ENCODE measurements at regions not wholly inside any gene's neighbourhood (a gene's known extent, or its start where the extent isn't known, plus 50 kb on each side); places are given as distances from the start of the nearest gene placed in this dataset.

- no peak overlapping the region for H3K18ac ChIP-seq (ENCODE audit: low read length)
- no CpG with 5 or more reads among the region's 5 CpGs for WGBS, 2 donors (ENCODE audit: extremely low coverage in 2 of 2, insufficient read length in 2 of 2, insufficient replicate concordance in 1 of 2)
These were observed 292.4 kb downstream of the TRIB2 start for GRCh38 chr2:13009027-13009642.

DNA sequence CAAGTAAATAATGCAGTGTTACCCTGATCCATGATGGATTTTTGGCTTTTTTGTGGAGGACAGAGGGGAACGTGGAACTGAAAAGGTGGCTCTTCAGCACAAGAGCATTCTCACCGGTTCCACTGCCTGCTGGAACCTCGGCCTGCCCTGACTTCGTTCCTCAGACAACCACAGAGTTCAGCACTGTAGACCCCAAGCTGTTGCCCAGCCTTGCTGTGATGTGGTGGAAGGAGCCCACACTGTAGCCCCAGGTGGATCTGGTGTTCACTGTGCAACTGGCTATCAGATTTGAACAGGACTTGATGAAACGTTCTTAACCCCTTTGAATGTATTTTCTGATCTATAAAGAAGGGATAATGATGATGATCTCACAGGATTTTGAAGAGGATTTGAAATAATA is 293.5 kb downstream of the TRIB2 start:
- no peaks in the 10 kb centered on the region for H3K79me1 ChIP-seq (ENCODE audit: low read depth, low read length)
- no peak overlapping the region for H3K23ac ChIP-seq (ENCODE audit: low read depth, low read length, poor library complexity)
- no peaks in the 10 kb centered on the region for H3K36me3 ChIP-seq (replicated peaks in 1 of 2; ENCODE audit: control insufficient read depth in 2 of 2, insufficient read depth in 2 of 2, low read length in 2 of 2)
- no peak for DNase-seq (ENCODE audit: low spot score)
- H4K8ac ChIP-seq (ENCODE audit: low read depth, low read length), result no peak overlapping the region
- H3K4ac ChIP-seq (ENCODE audit: low read length), result no peak overlapping the region
- H2AK5ac ChIP-seq (ENCODE audit: low read depth, low read length), result no peak overlapping the region
- no peaks in the 10 kb centered on the region for H3K27me3 ChIP-seq (ENCODE audit: control insufficient read depth in 3 of 3, insufficient read depth in 3 of 3, low read depth in 1 of 3, low read length in 3 of 3)
- H3K9ac ChIP-seq (ENCODE audit: low read depth, low read length, poor library complexity), result no peak overlapping the region
- no peak overlapping the region for H2BK12ac ChIP-seq (ENCODE audit: low read length)
- peak overlapping the region in 1 of 2 donors; percentile 6 for H3K4me3 ChIP-seq (ENCODE audit: low read length in 2 of 2)
- H3K14ac ChIP-seq (ENCODE audit: low read length), result no peak overlapping the region
- H3K4me1 ChIP-seq (ENCODE audit: control insufficient read depth in 2 of 2, insufficient read depth in 1 of 2, low read depth in 1 of 2, low read length in 2 of 2), result peaks cover 4 to 20% of the 10 kb centered on the region in 2 donors
- H2BK15ac ChIP-seq (ENCODE audit: low read length), result no peak overlapping the region
- H3K27ac ChIP-seq (replicated peaks; ENCODE audit: low read length), result no peak overlapping the region
- no peak overlapping the region for H3K4me2 ChIP-seq (ENCODE audit: insufficient read depth, low read length, poor library complexity, severe bottlenecking)
- peak overlapping the region; percentile 12 for H3K18ac ChIP-seq (ENCODE audit: low read length)
- no CpG with 5 or more reads among the region's 5 CpGs for WGBS, 2 donors (ENCODE audit: extremely low coverage in 2 of 2, insufficient read length in 2 of 2, insufficient replicate concordance in 1 of 2)
- H4K91ac ChIP-seq (ENCODE audit: low read depth, low read length, poor library complexity), result no peak overlapping the region
- H2AFZ ChIP-seq (ENCODE audit: low read length), result no peak overlapping the region
- no peaks in the 10 kb centered on the region for H3K9me3 ChIP-seq (replicated peaks in 1 of 2; ENCODE audit: control insufficient read depth in 2 of 2, insufficient read depth in 1 of 2, low read depth in 1 of 2, low read length in 2 of 2)
- H2BK120ac ChIP-seq (ENCODE audit: low read depth, low read length), result peak overlapping the region; percentile 35
- no peak overlapping the region for H2BK5ac ChIP-seq (ENCODE audit: low read length)

More at GRCh38 chr2:13009027-13009642, 292.4 kb downstream of the TRIB2 start:
- Histone ChIP-seq H3K14ac (ENCODE audit: low read length) (no peak overlapping the region), H3K4ac (ENCODE audit: low read length) (no peak overlapping the region), H3K23ac (ENCODE audit: low read depth, low read length, poor library complexity) (no peak overlapping the region), H3K4me1 (ENCODE audit: control insufficient read depth in 2 of 2, insufficient read depth in 1 of 2, low read depth in 1 of 2, low read length in 2 of 2) (peaks cover 1 to 20% of the 10 kb centered on the region in 2 donors), H3K4me3 (ENCODE audit: low read length in 2 of 2) (no peak overlapping the region), H3K36me3 (replicated peaks in 1 of 2; ENCODE audit: control insufficient read depth in 2 of 2, insufficient read depth in 2 of 2, low read length in 2 of 2) (no peaks in the 10 kb centered on the region), H3K9me3 (replicated peaks in 1 of 2; ENCODE audit: control insufficient read depth in 2 of 2, insufficient read depth in 1 of 2, low read depth in 1 of 2, low read length in 2 of 2) (no peaks in the 10 kb centered on the region), H2BK120ac (ENCODE audit: low read depth, low read length) (no peak overlapping the region), H3K27me3 (ENCODE audit: control insufficient read depth in 3 of 3, insufficient read depth in 3 of 3, low read depth in 1 of 3, low read length in 3 of 3) (no peaks in the 10 kb centered on the region), H3K27ac (replicated peaks; ENCODE audit: low read length) (no peak overlapping the region), H2BK12ac (ENCODE audit: low read length) (no peak overlapping the region), H2AFZ (ENCODE audit: low read length) (no peak overlapping the region), H4K8ac (ENCODE audit: low read depth, low read length) (no peak overlapping the region), H2BK5ac (ENCODE audit: low read length) (no peak overlapping the region), H2AK5ac (ENCODE audit: low read depth, low read length) (no peak overlapping the region), H3K79me1 (ENCODE audit: low read depth, low read length) (no peaks in the 10 kb centered on the region), H3K4me2 (ENCODE audit: insufficient read depth, low read length, poor library complexity, severe bottlenecking) (no peak overlapping the region), H4K91ac (ENCODE audit: low read depth, low read length, poor library complexity) (no peak overlapping the region), H3K9ac (ENCODE audit: low read depth, low read length, poor library complexity) (no peak overlapping the region), H2BK15ac (ENCODE audit: low read length) (no peak overlapping the region)
- no peak for DNase-seq (ENCODE audit: low spot score)

GRCh38 chr2:13014783-13015182 is 298.0 kb downstream of the TRIB2 start:
- H3K9ac ChIP-seq (ENCODE audit: low read depth, low read length, poor library complexity), result no peak overlapping the region
- no peak for DNase-seq (ENCODE audit: low spot score)
- no peaks in the 10 kb centered on the region for H3K36me3 ChIP-seq (replicated peaks in 1 of 2; ENCODE audit: control insufficient read depth in 2 of 2, insufficient read depth in 2 of 2, low read length in 2 of 2)
- no peak overlapping the region for H2BK5ac ChIP-seq (ENCODE audit: low read length)
- peaks cover 2 to 8% of the 10 kb centered on the region in 2 donors for H3K4me1 ChIP-seq (ENCODE audit: control insufficient read depth in 2 of 2, insufficient read depth in 1 of 2, low read depth in 1 of 2, low read length in 2 of 2)
- no CpG with 5 or more reads among the region's 3 CpGs for WGBS, 2 donors (ENCODE audit: extremely low coverage in 2 of 2, insufficient read length in 2 of 2, insufficient replicate concordance in 1 of 2)
- H4K91ac ChIP-seq (ENCODE audit: low read depth, low read length, poor library complexity), result no peak overlapping the region
- no peaks in the 10 kb centered on the region for H3K9me3 ChIP-seq (replicated peaks in 1 of 2; ENCODE audit: control insufficient read depth in 2 of 2, insufficient read depth in 1 of 2, low read depth in 1 of 2, low read length in 2 of 2)
- H3K27ac ChIP-seq (replicated peaks; ENCODE audit: low read length), result no peak overlapping the region
- no peak overlapping the region for H3K14ac ChIP-seq (ENCODE audit: low read length)
- H3K18ac ChIP-seq (ENCODE audit: low read length), result no peak overlapping the region
- no peak overlapping the region for H2AFZ ChIP-seq (ENCODE audit: low read length)
- no peak overlapping the region for H3K4ac ChIP-seq (ENCODE audit: low read length)
- H3K27me3 ChIP-seq (ENCODE audit: control insufficient read depth in 3 of 3, insufficient read depth in 3 of 3, low read depth in 1 of 3, low read length in 3 of 3), result no peaks in the 10 kb centered on the region
- H3K23ac ChIP-seq (ENCODE audit: low read depth, low read length, poor library complexity), result no peak overlapping the region
- H4K8ac ChIP-seq (ENCODE audit: low read depth, low read length), result no peak overlapping the region
- no peak overlapping the region for H2AK5ac ChIP-seq (ENCODE audit: low read depth, low read length)
- H3K4me2 ChIP-seq (ENCODE audit: insufficient read depth, low read length, poor library complexity, severe bottlenecking), result no peak overlapping the region
- H3K4me3 ChIP-seq (ENCODE audit: low read length in 2 of 2), result no peak overlapping the region
- H2BK120ac ChIP-seq (ENCODE audit: low read depth, low read length), result no peak overlapping the region
- no peaks in the 10 kb centered on the region for H3K79me1 ChIP-seq (ENCODE audit: low read depth, low read length)
- H2BK15ac ChIP-seq (ENCODE audit: low read length), result no peak overlapping the region
- no peak overlapping the region for H2BK12ac ChIP-seq (ENCODE audit: low read length)

DNA sequence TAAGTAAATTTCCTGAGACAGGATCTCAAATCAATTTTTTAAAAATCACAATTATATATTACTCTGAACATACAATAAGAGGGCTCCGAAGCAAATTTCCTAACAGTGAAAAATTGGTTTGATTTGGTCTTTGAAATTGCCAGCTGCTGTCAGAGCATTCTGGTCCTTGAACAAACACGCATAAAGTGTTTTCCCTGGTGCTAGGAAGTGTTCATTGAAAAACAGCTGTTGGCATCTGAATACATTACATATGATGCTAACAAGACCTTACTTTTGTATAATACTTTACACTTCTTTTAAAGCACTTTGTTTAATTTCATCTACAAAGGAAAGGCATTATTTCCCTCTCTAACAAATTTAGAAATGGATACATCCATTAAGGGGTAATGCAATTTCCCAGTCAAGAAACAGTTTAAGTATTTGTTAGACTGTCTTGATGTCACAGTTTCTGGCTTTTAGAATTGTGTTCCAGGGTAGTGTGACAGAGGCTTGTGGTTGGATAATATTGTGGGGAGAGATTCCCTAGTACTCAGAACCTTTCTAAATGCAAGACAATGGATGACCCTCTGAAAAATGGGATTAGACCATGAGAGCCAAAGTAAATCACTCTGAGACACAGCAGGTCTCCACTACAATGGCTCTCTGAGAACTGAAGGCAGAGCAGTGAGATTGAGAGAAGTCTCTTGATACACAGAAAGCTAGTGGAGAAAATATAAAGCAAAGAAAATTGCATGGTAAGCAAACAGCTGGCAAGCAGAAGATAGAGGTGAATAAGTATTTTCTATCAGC is 299.0 kb downstream of the TRIB2 start:
- H3K9ac ChIP-seq (ENCODE audit: low read depth, low read length, poor library complexity), result no peak overlapping the region
- H4K91ac ChIP-seq (ENCODE audit: low read depth, low read length, poor library complexity), result no peak overlapping the region
- no peak overlapping the region for H2BK120ac ChIP-seq (ENCODE audit: low read depth, low read length)
- H3K18ac ChIP-seq (ENCODE audit: low read length), result no peak overlapping the region
- no peak overlapping the region for H3K4me3 ChIP-seq (ENCODE audit: low read length in 2 of 2)
- no peaks in the 10 kb centered on the region for H3K79me1 ChIP-seq (ENCODE audit: low read depth, low read length)
- peak overlapping the region; percentile 19 for H2AFZ ChIP-seq (ENCODE audit: low read length)
- H3K9me3 ChIP-seq (replicated peaks in 1 of 2; ENCODE audit: control insufficient read depth in 2 of 2, insufficient read depth in 1 of 2, low read depth in 1 of 2, low read length in 2 of 2), result no peaks in the 10 kb centered on the region
- no peak overlapping the region for H3K4ac ChIP-seq (ENCODE audit: low read length)
- no peak overlapping the region for H2BK12ac ChIP-seq (ENCODE audit: low read length)
- H3K27me3 ChIP-seq (ENCODE audit: control insufficient read depth in 3 of 3, insufficient read depth in 3 of 3, low read depth in 1 of 3, low read length in 3 of 3), result no peaks in the 10 kb centered on the region
- no peak overlapping the region for H3K27ac ChIP-seq (replicated peaks; ENCODE audit: low read length)
- no CpG with 5 or more reads among the region's 2 CpGs for WGBS, 2 donors (ENCODE audit: extremely low coverage in 2 of 2, insufficient read length in 2 of 2, insufficient replicate concordance in 1 of 2)
- H2BK15ac ChIP-seq (ENCODE audit: low read length), result no peak overlapping the region
- peak; percentile 31 for DNase-seq (ENCODE audit: low spot score)
- H4K8ac ChIP-seq (ENCODE audit: low read depth, low read length), result no peak overlapping the region
- no peak overlapping the region for H2AK5ac ChIP-seq (ENCODE audit: low read depth, low read length)
- no peak overlapping the region for H3K4me2 ChIP-seq (ENCODE audit: insufficient read depth, low read length, poor library complexity, severe bottlenecking)
- H3K23ac ChIP-seq (ENCODE audit: low read depth, low read length, poor library complexity), result no peak overlapping the region
- no peak overlapping the region for H3K14ac ChIP-seq (ENCODE audit: low read length)
- H3K36me3 ChIP-seq (replicated peaks in 1 of 2; ENCODE audit: control insufficient read depth in 2 of 2, insufficient read depth in 2 of 2, low read length in 2 of 2), result no peaks in the 10 kb centered on the region
- H3K4me1 ChIP-seq (ENCODE audit: control insufficient read depth in 2 of 2, insufficient read depth in 1 of 2, low read depth in 1 of 2, low read length in 2 of 2), result peaks cover 2 to 8% of the 10 kb centered on the region in 2 donors
- no peak overlapping the region for H2BK5ac ChIP-seq (ENCODE audit: low read length)

Data from neuronal stem cell (in vitro differentiated cells).